Stomach (tissue), 4 donors: ENCODE measurements at regions not wholly inside any gene's neighbourhood (a gene's known extent, or its start where the extent isn't known, plus 50 kb on each side); places are given as distances from the start of the nearest gene placed in this dataset.

Experiments used
- EP300 ChIP-seq: sonication (generic); formaldehyde crosslinking; IDR thresholded peaks from one replicate; pipeline ENCODE4 v1.6.1; 2017; ENCODE audit warnings: antibody characterized with exemption
- POLR2A ChIP-seq, 4 donors: fragments of 450-650 bp; IDR thresholded peaks; one replicate each; pipeline ENCODE4 v1.6.1; 2016; ENCODE audit warnings: antibody characterized with exemption in 4 of 4, control low read depth in 2 of 4, mild to moderate bottlenecking in 1 of 4, moderate library complexity in 1 of 4
- TF ChIP-seq, protein P1 (sequence below), 7 experiments: fragments of 450-650 bp in 4 of 7; fragments of 200-600 bp in 3 of 7; sonication (generic) in 3 of 7; IDR thresholded peaks; one replicate each; pipeline ENCODE4 v1.5.1; 2016 to 2019; ENCODE audit warnings: antibody characterized with exemption in 7 of 7, control low read depth in 2 of 7, mild to moderate bottlenecking in 1 of 7

DNA sequence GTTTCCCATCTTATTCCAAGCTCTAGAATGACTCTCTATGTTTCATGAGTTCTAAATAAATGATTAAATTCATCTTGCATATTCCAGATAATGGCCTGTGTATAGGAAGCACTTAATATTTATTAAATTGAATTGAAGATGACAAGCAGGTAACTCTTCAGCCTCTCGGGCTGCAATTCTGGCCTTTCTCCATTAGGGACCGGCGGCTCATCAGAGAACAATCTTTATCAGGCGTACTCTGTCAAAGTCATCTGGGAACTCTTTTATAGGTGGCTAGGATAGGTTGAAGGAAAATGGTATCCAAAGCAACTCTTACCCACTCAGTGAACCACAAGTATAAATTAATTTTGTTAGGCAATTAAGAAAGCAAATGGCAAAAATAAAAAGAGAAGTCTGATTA, 308.5 kb downstream of the NOL4 start:
- TF ChIP-seq, protein P1, sequence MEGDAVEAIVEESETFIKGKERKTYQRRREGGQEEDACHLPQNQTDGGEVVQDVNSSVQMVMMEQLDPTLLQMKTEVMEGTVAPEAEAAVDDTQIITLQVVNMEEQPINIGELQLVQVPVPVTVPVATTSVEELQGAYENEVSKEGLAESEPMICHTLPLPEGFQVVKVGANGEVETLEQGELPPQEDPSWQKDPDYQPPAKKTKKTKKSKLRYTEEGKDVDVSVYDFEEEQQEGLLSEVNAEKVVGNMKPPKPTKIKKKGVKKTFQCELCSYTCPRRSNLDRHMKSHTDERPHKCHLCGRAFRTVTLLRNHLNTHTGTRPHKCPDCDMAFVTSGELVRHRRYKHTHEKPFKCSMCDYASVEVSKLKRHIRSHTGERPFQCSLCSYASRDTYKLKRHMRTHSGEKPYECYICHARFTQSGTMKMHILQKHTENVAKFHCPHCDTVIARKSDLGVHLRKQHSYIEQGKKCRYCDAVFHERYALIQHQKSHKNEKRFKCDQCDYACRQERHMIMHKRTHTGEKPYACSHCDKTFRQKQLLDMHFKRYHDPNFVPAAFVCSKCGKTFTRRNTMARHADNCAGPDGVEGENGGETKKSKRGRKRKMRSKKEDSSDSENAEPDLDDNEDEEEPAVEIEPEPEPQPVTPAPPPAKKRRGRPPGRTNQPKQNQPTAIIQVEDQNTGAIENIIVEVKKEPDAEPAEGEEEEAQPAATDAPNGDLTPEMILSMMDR (IDR thresholded peaks at IDR 0.05), result no peak
- TF ChIP-seq POLR2A (IDR thresholded peaks at IDR 0.05) (no peak), EP300 (no peak)
